ENCODE measurements at regions not wholly inside any gene's neighbourhood (a gene's known extent, or its start where the extent isn't known, plus 50 kb on each side); places are given as distances from the start of the nearest gene placed in this dataset.

GRCh38 chr5:44640945-44641456 lies 167.7 kb upstream of the MRPS30 start:
- no peak for TF ChIP-seq CTCF (IDR thresholded peaks at IDR 0.05)
- no peak overlapping the region for H3K27ac ChIP-seq

GRCh38 chr5:44637916-44638869 lies 170.6 kb upstream of the MRPS30 start:
- Histone ChIP-seq H2AFZ (no peak overlapping the region), H3K27ac (no peak overlapping the region), H3K36me3 (ENCODE audit: control insufficient read depth, insufficient read depth, low read length) (no peaks in the 10 kb centered on the region), H3K27me3 (ENCODE audit: control insufficient read depth, insufficient read depth, low read length) (no peaks in the 10 kb centered on the region), H3K4me1 (no peaks in the 10 kb centered on the region), H3K4me2 (ENCODE audit: low read length) (no peak overlapping the region), H3K4me3 (ENCODE audit: low read depth, low read length) (no peak overlapping the region), H3K9ac (no peak overlapping the region), H3K9me3 (ENCODE audit: control insufficient read depth, low read length) (no peaks in the 10 kb centered on the region), H3K79me2 (no peaks in the 10 kb centered on the region)
- no peak for TF ChIP-seq CTCF (IDR thresholded peaks at IDR 0.05)

More at GRCh38 chr5:44640945-44641456, 167.7 kb upstream of the MRPS30 start:
- H3K36me3 ChIP-seq (ENCODE audit: control insufficient read depth, insufficient read depth, low read length): no peaks in the 10 kb centered on the region
- H3K4me2 ChIP-seq (ENCODE audit: low read length): no peak overlapping the region
- no peak overlapping the region for H3K9ac ChIP-seq
- H3K27me3 ChIP-seq (ENCODE audit: control insufficient read depth, insufficient read depth, low read length): no peaks in the 10 kb centered on the region
- H3K79me2 ChIP-seq: no peaks in the 10 kb centered on the region
- H3K9me3 ChIP-seq (ENCODE audit: control insufficient read depth, low read length): no peaks in the 10 kb centered on the region
- no peak overlapping the region for H3K4me3 ChIP-seq (ENCODE audit: low read depth, low read length)
- no peak overlapping the region for H2AFZ ChIP-seq
- H3K4me1 ChIP-seq: no peaks in the 10 kb centered on the region

GRCh38 chr5:44632344-44632743 lies 176.4 kb upstream of the MRPS30 start:
- Histone ChIP-seq H3K27me3 (ENCODE audit: control insufficient read depth, insufficient read depth, low read length) (no peaks in the 10 kb centered on the region), H3K4me1 (no peaks in the 10 kb centered on the region), H3K4me2 (ENCODE audit: low read length) (no peak overlapping the region), H3K36me3 (ENCODE audit: control insufficient read depth, insufficient read depth, low read length) (no peaks in the 10 kb centered on the region), H2AFZ (no peak overlapping the region), H3K9ac (no peak overlapping the region), H3K27ac (no peak overlapping the region), H3K9me3 (ENCODE audit: control insufficient read depth, low read length) (no peaks in the 10 kb centered on the region), H3K4me3 (ENCODE audit: low read depth, low read length) (no peak overlapping the region), H3K79me2 (no peaks in the 10 kb centered on the region)
- no peak for TF ChIP-seq CTCF (IDR thresholded peaks at IDR 0.05)

GRCh38 chr5:44626846-44627245 lies 181.9 kb upstream of the MRPS30 start:
- Histone ChIP-seq H3K27ac (no peak overlapping the region), H3K4me2 (ENCODE audit: low read length) (no peak overlapping the region), H3K9me3 (ENCODE audit: control insufficient read depth, low read length) (no peaks in the 10 kb centered on the region), H3K4me3 (ENCODE audit: low read depth, low read length) (no peak overlapping the region), H3K79me2 (no peaks in the 10 kb centered on the region), H2AFZ (no peak overlapping the region), H3K27me3 (ENCODE audit: control insufficient read depth, insufficient read depth, low read length) (no peaks in the 10 kb centered on the region), H3K4me1 (no peaks in the 10 kb centered on the region), H3K9ac (no peak overlapping the region), H3K36me3 (ENCODE audit: control insufficient read depth, insufficient read depth, low read length) (no peaks in the 10 kb centered on the region)
- TF ChIP-seq CTCF (IDR thresholded peaks at IDR 0.05): no peak
